ENCODE measurements at regions not wholly inside any gene's neighbourhood (a gene's known extent, or its start where the extent isn't known, plus 50 kb on each side); places are given as distances from the start of the nearest gene placed in this dataset.

GRCh38 chr9:96078897-96079490 is 203.5 kb downstream of the ERCC6L2 start:
- H3K27ac ChIP-seq = no peak overlapping the region
- no peaks in the 10 kb centered on the region for H3K36me3 ChIP-seq
- ATAC-seq = no peak
- H3K4me1 ChIP-seq = no peaks in the 10 kb centered on the region
- no peak for DNase-seq
- no peaks in the 10 kb centered on the region for H3K27me3 ChIP-seq
- TF ChIP-seq POLR2A (IDR thresholded peaks at IDR 0.05) = no peak
- peak in 1 of 4 donors; percentile 21 for TF ChIP-seq CTCF (IDR thresholded peaks at IDR 0.05)
- no peaks in the 10 kb centered on the region for H3K9me3 ChIP-seq
- intact Hi-C loops (cut with DNase I) = no loop called here
- WGBS (ENCODE audit: insufficient coverage, low coverage, low lambda C conversion rate, missing lambda C conversion rate) = 66% methylated on average over 4 of the region's 4 CpGs
- no peak overlapping the region for H3K4me3 ChIP-seq

GRCh38 chr9:96075757-96076156 is 200.3 kb downstream of the ERCC6L2 start:
- intact Hi-C loops (cut with DNase I) = no loop called here
- ATAC-seq (no peak), DNase-seq (no peak)
- no peaks in the 10 kb centered on the region for H3K27me3 ChIP-seq
- 82% methylated on average over 5 of the region's 5 CpGs for WGBS (ENCODE audit: insufficient coverage, low coverage, low lambda C conversion rate, missing lambda C conversion rate)
- H3K27ac ChIP-seq = no peak overlapping the region
- no peak overlapping the region for H3K4me3 ChIP-seq
- no peaks in the 10 kb centered on the region for H3K4me1 ChIP-seq
- TF ChIP-seq CTCF (IDR thresholded peaks at IDR 0.05) (no peak), POLR2A (IDR thresholded peaks at IDR 0.05) (no peak)
- no peaks in the 10 kb centered on the region for H3K9me3 ChIP-seq
- no peaks in the 10 kb centered on the region for H3K36me3 ChIP-seq

- Histone ChIP-seq H3K4me1 (no peaks in the 10 kb centered on the region), H3K27me3 (no peaks in the 10 kb centered on the region), H3K9me3 (no peaks in the 10 kb centered on the region), H3K4me3 (no peak overlapping the region), H3K27ac (no peak overlapping the region), H3K36me3 (no peaks in the 10 kb centered on the region)
- DNase-seq (no peak), ATAC-seq (no peak)
- TF ChIP-seq POLR2A (IDR thresholded peaks at IDR 0.05) = no peak
- TF ChIP-seq CTCF (IDR thresholded peaks at IDR 0.05) = no peak
- WGBS (ENCODE audit: insufficient coverage, low coverage, low lambda C conversion rate, missing lambda C conversion rate) = 70% methylated on average over 6 of the region's 6 CpGs
- intact Hi-C loops (cut with DNase I) = no loop called here
These were observed 199.6 kb downstream of the ERCC6L2 start for GRCh38 chr9:96075111-96075510.

GRCh38 chr9:96073531-96074480 is 198.3 kb downstream of the ERCC6L2 start:
- no peak overlapping the region for H3K4me3 ChIP-seq
- no peaks in the 10 kb centered on the region for H3K9me3 ChIP-seq
- H3K4me1 ChIP-seq = peaks cover 0 to 1% (median under 1%) of the 10 kb centered on the region in 4 donors
- peak in 1 of 4 donors; percentile 60 for ATAC-seq
- intact Hi-C loops (cut with DNase I) = no loop called here
- TF ChIP-seq CTCF (IDR thresholded peaks at IDR 0.05) (no peak), POLR2A (IDR thresholded peaks at IDR 0.05) (no peak)
- no peak overlapping the region for H3K27ac ChIP-seq
- DNase-seq = no peak
- H3K27me3 ChIP-seq = no peaks in the 10 kb centered on the region
- 57% methylated on average over 11 of the region's 11 CpGs for WGBS (ENCODE audit: insufficient coverage, low coverage, low lambda C conversion rate, missing lambda C conversion rate)
- no peaks in the 10 kb centered on the region for H3K36me3 ChIP-seq

Data from right lobe of liver (tissue), 6 donors.